ENCODE measurements at regions not wholly inside any gene's neighbourhood (a gene's known extent, or its start where the extent isn't known, plus 50 kb on each side); places are given as distances from the start of the nearest gene placed in this dataset.
A peak's percentile ranks its signal among the peaks of the same experiment; 100 is the strongest.

DNA sequence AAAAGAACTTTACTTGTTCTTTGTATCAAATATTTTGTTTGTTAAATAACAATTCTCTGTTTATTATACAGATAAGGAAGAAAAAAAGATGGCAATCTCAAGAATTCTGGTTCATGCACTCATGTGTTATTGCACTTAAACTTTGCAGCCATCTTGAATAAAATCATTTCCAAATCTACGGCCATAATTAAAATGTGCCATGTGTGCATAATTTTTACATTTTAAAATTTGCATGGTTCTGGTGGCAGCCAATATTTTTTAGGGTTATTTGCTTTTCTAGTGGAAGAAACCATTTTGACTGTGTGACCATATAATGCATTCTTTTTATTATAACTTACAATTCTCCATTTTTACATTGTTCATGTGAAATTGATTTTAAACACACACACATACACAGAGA is 1518.1 kb upstream of the ZEB2 start:
- DNase-seq: no peak

DNA sequence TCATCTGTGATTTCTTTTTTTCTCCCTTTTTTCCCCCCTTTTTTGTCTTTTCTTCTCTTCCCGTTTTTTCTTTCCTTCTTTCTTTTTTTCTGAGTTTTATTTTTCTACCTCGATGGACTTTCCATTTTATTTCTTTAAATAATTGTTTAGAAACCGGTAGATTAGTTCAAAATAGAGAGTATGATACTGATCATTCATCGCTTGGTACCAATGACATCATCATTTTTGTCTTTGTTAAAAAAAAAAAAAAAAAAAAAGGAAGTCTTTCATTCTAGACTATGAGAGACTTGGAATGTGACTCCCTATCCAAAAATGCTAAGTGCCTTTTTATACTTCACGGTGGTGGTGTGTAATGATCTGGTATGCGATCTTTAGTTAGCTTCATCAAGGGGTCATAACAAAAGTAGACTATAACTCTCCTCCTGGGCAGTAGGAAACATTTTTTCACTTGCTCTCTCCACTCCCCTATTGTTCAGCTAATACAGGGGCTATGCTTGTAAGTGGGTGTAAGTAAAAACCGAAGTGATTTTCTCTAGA is 1517.5 kb upstream of the ZEB2 start:
- no peak for DNase-seq

DNA sequence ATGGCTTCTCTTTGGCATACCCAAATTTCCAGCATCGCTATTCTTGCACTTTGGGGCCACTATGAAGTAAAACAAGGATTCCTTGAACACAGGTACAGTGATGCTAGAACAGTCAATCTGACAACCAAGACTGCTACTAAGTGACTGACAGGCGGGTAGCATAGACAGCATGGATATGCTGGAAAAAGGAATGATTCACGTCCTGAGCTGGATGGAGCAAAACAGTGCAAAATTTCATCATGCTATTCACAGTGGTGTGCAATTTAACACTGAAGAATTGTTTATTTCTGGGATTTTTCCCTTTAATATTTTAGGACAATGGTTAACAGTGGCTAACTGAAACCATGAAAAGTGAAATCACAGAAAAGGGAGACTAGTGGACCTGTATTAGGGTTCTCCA is 1511.2 kb upstream of the ZEB2 start:
- no peak for DNase-seq

DNA sequence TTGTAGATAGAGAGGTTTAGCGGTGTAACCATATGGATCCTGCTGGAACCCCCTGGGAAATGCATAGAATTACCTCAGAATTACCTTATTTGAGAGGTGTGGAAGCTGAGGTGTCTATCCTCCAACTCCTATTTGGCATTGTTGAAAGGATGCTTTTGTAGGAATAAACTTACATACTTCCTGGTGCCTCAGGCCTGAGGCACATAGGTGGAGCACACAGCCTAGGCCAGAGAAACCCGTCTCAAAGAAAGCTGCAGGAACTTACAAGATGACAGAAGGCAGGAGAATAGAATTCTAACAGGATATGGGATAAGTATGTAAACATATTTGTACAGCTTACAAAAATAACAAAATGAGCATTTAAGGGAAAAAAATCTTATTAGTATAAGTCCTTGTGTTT is 1507.2 kb upstream of the ZEB2 start:
- no peak for DNase-seq

DNA sequence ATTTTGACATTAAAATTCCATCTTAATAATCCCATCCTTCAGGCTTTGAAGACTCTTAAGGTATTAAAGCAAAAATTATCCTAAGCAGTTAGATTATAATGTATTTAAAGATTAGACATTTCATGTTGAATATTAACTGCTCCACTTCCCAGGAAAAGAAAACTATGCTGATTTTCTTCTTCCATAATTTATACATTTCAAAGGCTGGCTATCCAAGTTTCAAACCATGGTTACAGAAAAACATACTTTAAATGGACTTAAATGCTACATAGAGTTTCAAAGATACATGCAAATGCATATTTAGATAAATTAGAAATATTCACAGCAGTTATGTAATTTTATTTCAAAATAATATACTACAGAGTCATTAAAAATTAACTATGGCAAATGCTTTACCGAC is 1505.6 kb upstream of the ZEB2 start:
- DNase-seq: no peak

DNA sequence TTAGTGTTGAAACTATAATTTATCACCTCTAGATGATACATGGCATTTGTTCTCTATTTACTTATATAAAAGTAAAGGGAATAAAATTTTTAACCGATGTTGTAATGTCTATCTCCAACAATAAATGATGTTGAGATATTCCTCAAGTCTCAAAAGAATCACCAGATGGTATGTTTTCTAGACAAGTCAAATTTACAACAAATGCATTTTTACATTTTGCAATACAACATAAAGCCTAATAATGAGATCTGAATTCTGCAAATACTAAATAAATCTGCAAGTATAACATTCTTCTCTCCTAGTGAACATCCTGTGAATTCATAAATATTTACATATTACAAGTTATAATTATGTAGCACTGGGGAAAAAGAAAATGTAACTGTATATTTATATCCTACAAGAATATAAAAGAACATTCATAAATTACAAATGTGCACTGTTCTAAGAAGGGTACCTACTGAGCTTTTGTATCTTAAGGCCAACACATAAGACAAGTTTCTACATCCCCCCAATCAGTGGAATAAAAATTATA is 1504.4 kb upstream of the ZEB2 start:
- no peak for DNase-seq

DNA sequence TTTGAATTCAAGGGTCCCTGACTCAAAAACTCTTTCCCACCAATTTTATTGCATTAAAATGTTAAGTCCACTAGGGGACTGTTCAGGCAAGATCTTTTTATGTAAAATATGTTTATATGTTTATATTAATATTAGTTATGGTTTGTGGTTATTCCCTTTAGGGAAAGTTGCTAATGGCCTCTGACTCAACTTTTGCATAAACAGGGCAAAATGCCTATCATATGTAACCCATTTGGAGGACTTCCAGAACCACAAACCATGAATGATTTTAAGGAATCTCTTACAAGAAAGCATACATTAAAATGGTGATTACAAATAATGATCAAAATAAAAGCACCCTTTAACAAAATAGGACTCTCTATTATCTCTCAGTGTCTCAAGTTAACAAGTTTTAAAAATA is 1484.5 kb upstream of the ZEB2 start:
- DNase-seq: no peak

DNA sequence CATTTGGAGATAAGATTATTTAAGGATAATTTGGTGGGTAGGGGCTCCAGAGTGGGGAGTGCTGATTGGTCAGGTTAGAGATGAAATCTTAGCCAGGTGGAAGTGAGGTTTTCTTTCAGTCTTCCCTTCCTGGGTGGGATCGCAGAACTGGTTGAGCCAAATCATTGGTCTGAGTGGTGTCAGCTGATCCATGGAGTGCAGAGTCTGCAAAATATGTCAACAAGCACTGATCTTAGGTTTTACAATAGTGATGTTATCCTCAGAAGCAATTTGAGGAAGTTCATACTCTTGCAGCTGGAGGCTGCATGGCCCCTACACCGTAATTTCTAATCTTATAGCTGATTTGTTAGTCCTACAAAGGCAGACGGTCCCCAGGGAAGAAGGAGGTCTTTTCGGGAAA is 1483.4 kb upstream of the ZEB2 start:
- no peak for DNase-seq

DNA sequence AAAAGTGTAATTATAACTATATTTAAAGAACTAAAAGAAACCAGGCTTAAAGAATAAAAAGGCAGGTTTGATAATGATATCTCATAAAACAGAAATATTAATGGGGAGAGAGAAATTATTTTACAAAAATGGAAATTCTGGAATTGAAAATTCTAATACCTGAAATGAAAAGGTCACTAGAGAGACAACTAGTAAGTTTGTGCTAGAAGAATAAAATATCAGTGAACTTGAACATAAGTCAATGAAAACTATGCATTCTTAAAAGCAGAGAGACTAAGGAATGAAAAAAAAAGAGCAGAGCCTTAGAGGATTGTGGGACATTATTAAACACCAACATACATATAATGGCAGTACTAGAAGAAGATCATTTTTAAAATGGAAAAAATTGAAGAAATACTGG is 1475.0 kb upstream of the ZEB2 start:
- DNase-seq: no peak

DNA sequence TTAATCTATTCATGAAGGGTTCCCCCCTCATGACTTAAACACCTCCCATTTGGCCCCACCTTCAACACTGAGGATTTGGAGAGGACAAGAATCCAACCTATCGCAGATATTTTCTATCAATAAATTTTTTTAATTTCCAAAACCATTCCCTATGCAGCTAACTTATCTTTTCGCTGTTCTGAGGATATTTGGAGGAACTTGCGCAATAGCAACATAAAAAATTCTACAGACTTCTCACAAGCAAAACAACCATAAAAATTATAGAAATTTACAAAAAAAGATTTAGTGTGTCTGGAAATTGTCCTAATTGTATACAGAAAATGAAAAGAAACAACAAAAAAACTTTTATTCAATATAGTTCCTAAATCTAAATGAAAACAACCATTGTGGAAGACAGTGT is 1472.7 kb upstream of the ZEB2 start:
- no peak for DNase-seq

DNA sequence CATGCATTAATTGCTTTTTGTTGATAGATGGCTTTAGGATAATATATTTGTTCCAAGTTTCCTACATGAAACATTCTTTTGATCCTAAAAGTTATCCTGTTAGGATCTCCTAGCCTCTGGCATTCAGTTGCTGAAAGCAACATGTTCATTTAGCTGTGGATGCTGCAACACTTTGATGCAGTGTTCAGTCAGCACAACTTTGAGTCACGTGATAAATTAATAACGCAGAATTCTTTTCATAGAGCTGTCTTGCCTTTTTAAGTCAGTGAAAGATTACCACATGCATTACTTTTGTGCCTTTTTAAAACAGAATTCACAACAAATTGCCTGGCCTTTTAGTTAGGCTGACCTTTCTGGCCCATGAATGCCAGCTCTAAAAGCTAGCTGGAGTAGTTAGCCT is 1467.9 kb upstream of the ZEB2 start:
- no peak for DNase-seq

DNA sequence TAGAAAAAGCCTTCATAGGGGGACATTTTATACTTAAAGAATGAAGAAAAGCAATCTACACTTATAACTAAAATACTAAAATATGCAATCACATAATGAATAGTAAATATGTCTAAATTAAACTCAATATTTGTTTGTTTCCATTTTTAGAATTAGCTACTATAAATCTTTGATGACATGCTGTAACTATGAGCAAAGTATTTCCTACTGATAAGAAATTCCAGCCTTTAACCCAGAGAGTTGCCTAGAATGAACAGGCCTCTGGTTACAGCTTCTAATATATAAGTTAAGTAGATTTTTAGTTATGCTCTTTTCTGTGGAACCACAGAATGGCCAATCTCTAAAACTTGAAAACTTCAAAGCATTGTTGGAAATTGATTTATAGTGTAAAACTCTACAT is 1465.6 kb upstream of the ZEB2 start:
- no peak for DNase-seq

DNA sequence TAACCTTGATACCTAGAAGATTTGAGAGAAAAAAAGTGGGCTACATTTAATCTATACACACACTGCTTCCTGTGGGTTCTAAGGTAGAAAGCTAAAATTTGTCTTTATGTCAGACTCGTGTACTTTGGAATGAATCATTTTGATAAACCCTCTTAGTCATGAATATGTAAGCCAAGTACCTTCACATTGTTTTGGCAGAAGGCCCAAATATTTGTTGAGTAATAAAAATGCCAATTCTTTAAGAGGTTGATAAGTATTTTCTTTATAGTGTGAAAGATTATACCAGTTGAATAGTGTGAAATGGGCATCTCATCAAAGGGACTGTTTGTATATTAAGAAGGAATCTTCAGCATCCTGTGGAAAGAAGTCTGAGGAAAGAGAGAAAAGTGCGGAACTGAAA is 1464.7 kb upstream of the ZEB2 start:
- peak; percentile 6 for DNase-seq

DNA sequence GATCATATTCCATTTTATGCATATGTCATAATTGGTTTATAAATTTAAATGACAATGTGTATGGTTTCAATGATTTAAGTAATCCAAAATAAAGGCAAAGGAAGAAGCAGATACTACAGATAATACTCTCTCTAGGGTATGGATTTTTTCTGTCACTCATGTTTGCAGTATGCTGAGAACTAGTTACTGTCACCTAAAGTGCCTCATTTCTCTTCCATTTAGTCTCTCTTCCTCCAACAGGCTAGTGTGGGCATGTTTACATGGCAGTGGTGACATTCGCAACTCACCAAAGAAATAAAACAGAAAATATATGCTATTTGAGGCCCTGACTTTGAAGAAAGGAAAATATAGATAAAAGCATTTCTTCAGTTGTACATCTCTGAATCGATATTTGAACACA is 1460.4 kb upstream of the ZEB2 start:
- DNase-seq: no peak

DNA sequence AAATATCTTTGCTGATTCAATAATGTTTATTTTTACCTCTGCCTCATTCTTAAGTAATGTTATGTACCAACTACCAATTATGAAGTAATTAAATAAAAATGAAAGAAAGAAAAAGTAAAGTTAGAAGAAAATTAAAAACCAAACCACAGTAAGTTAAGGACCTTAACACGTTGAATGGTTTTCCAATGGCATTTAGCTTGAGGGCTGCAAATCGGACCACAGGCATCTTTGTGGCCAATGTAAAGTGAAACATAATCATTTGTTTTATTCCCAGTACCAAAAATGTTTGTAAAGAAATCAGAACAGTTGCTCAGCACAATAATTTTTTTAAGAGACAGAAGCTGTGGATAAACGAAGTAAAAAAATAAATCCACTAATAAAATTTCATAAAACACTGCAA is 1455.5 kb upstream of the ZEB2 start:
- DNase-seq: no peak

DNA sequence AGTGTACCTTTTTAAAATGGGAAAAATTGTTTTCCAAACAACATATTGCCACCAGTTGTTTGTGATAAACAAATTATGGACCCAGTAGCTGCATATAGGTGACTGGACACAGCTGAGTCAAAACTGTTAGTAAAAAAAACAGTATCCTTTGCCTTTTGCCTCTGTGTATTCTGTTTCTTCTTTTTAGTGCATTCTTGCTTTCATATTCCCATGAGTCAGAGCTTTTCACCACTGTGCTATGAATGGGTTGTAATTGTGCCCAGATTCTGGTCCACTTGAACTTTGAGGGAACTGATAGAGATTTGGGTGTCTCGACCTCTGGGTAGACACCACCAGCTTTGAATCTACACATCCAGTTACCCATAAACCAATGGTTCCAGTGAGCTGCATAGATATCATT is 1441.9 kb upstream of the ZEB2 start:
- no peak for DNase-seq

DNA sequence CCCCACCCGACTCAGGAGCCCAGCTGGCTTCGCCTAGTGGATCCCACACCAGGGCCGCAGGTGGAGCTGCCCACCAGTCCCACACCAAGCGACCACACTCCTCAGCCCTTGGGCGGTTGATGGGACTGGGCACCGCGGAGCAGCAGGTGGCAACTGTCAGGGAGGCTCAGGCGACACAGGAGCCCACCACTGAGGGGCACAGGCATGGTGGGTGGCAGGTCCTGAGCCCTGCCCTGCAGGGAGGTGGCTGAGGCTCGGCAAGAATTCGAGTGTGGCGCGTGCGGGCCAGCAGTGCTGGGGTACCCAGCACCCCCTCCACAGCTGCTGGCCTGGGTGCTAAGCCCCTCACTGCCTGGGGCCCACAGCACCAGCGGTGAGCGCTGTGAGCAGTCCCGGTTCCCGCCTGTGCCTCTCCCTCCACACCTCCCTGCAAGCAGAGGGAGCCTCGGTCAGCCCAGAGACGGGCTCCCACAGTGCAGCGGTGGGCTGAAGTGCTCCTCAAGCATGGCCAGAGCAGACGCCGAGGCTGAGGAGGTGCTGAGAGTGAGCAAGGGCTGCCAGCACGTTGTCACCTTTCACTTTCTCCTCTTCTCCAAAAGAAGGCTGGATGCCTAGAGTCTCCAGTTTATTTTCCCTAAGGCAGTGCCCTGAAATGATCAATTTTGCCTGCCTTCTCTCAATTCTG is 1440.7 kb upstream of the ZEB2 start:
- no peak for DNase-seq

DNA sequence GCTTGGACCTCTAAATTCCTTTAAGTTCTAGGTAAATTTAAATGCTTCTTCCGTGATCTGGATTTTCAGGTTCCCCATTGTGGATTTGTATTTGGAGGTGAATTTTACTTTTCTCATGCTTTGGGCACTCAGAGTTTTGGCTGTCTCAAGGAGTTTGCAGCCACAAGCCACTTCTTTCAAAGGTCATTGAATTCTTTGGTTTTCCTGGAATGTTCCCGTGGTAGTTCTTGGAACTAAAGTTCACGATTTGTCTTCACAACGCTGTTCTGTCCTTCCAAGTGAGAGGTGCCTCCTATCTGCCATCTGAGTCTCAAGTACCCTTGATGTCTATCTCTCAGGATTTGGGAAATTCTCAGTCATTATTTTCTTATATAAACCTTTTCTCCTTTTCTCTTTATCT is 1438.7 kb upstream of the ZEB2 start:
- DNase-seq: no peak

DNA sequence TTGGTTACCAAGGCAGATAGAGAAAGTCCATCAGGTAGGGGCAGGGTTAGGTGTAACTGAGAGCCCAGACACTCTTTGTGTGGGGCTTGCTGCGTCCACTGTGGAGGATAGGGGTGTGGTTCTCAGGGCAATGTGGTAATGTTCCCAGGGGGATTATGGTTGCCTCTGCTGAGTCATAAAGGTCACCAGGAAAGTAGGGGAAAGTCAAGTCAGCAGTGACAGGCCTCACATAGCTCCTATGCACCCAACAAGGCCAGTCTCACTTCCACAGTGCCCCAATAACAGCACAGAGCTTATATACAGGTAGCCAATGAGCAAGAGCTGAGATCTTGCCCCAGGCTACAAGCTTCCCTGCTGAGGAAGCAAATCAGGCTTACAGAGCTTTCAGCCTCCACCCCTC is 1438.0 kb upstream of the ZEB2 start:
- no peak for DNase-seq

DNA sequence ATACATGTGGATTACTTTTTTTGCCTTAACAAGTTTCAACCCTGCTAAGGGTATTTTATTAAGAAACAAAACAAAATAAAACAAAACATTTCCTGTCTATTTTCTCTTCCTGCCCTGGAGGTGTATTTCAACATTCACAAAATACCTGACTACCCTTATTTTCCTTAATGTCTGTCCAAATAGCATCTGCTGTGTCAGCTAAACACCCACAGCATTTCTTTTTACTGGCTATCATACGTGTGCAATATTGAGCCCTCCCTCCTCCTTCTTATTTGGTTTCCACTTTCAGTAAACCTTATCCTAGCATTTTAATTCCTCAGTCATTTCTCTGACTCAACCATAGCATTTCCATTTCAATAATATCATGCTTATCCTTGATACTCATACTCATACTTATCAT is 1420.0 kb upstream of the ZEB2 start:
- DNase-seq: no peak

DNA sequence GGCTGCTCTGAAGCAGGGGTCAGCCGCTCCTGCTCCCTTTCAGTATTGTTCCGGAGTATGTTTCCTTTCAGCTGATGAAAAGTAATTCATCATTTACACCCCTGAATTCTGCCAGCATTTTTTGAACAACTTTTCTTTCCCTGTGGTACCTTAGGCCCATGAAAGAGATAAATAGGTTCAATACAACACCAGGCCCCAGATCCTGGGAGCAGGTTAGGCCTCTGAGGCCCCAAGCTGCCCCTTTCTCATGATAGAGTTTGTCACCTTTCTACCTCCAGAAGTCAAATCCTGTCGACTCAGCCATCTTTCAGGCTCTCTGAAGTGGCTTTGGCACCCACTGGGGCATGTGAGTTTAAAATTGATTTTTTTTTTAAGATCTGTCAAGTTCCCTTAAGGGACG is 1415.1 kb upstream of the ZEB2 start:
- DNase-seq: no peak

DNA sequence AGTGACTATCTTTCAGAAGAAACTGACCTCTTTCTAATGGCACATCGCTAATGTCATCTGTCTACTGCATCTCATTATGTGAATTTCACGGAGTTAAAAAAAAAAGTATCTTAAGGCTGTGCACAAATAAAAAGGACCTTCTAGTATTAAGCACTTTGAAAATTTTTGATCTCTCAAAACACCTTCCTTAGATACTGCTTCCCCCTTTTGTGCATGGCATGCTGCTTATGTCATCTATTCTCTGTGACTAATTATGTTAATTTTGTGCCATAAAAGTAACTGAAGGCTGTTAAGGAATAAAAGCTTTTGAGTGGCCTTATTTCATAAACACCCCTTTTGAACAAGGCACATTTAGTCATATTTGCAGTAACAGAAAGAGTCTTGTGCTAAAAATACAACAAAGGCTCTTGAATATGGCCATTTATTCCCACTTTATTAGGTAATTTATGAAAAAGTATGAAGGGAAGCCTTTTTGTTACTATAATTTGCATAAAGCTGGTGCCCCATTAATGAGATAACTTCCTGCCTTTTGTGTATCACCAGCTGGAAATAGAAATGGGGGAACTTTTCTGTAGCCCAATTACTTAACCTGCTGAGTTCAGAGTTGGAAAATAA is 1412.0 kb upstream of the ZEB2 start:
- no peak for DNase-seq

DNA sequence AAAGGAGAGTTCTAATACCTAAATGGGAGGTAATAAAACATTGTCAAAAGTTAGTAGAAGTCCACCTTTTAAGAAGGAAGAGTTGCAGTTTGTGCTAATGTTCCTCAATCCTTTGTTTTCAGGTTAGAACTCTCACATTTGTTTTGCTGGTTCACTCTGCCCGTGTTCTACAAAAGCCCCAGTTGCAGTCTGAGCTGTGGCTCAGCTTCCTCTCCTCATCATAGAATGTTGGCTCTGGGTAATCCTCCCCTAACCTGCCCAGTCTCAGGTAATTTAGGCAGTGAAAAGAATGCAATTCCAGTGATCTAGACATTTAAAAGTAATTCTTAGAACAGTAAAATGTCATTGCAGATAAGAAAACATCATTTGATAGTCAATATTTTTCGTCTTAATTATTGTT is 1410.4 kb upstream of the ZEB2 start:
- DNase-seq: no peak

DNA sequence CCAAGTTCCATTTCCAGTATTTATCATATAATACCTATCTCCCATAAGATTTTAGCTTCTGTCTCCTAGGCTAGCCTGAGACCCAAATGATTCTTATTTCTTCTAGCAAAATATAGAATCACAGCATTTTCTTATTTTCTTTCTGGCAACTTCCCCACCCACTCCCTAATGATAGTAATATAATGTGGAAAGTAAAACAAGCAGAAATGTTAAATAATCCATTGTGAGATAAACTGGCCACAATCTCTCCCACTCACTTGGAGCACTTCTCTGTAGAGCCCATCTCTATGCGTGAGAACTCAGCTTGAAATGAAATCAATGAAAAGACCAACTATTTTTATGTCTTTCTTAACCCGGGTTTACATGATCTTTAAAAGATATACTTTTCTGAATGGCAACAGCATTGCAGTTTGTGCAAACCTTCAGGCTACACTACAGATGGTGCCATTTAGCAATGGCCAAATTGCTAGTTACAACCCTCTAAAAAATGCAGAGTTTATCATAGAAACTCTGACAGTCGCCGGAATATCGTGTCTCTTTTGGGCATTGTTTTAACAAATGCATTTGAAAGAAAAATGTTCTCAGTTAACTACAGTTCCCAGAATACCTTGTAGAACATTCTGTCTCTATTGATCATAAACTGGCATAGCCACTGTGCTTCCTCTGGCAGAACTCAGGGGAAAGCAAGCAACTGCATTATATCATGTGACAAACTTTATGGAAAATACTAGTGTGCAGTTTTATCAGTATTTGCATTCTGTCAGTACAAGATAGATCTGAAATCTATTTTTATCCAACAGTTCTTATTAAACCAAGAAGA is 1407.4 kb upstream of the ZEB2 start:
- peak; percentile 16 for DNase-seq

Data from hematopoietic multipotent progenitor cell treated with erythropoietin and hydrocortisone succinate and interleukin-3 and kit ligand, for 6 days (in vitro differentiated cells).